Stimulated activated naive CD4-positive, alpha-beta T cell (primary cell): ENCODE measurements at regions not wholly inside any gene's neighbourhood (a gene's known extent, or its start where the extent isn't known, plus 50 kb on each side); places are given as distances from the start of the nearest gene placed in this dataset.

ENCODE experiments used
- DNase-seq, 6 experiments: peaks; one replicate each; lab custom pipeline; 2025; lab: John Stamatoyannopoulos, UW

DNA sequence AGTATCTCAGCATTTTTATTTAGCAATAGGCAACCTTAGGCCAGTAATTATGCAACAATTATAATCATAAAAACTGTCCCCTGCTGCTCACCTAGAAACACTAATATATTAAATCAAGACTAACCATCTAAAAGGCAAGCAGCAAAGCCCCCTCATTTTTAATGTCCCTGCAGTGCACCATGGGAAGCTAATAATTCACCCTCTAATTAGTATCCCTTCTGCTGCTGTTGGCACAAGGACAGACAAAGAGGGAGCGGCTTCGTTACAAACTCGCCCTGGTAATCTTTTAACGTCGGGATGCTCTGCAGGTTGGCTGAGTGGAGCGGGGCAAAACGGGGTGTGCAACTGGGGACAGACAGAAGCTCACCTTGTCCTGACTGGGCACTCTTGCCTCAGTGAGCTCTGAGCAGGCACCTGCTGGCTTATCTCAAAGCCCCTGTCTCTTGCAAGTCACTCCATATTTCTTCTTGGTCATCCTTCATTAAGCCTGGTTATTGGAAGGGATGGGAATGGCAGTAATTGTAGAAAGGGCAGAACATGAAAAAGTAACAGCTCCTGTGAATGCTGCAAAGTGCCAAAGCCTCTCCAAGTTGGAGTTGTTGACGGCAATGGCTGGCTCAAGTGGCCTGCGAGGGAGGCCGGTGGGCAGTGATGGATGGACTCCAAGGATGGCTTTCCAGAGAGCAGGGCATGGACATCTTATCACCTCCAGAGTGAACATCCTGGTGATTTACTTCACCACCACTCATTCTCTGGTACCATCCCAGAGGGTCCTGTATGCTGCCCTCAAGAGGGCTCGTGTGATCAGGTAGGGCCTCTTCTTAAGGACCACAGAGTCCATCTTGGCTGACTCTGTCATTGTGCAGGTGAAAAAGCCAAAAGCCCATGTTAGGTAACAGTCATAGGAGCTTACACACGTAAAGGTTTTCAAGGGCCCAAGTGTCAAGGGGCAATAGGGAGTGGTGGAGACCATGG is 219.6 kb upstream of the N4BP1 start:
- no peak for DNase-seq

DNA sequence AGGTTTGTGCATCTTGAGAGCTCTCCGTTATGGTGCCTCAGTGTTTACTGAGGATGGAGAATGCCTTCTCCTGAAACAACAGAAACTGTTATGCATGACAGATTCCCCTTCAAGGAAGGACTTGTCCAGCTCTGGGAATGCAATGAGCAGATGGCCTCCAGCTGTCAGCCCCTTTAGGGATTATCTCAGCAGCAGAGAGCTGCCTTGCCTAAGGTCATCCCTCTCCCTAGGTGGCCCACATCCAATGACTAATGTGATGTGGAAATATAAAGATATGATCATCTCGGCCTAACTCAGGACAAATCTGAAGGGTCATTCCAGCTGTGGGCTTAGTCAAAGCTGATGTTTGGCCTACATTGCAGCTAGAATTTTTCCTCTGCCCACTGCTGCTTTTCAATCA is 214.3 kb upstream of the N4BP1 start:
- no peak for DNase-seq

DNA sequence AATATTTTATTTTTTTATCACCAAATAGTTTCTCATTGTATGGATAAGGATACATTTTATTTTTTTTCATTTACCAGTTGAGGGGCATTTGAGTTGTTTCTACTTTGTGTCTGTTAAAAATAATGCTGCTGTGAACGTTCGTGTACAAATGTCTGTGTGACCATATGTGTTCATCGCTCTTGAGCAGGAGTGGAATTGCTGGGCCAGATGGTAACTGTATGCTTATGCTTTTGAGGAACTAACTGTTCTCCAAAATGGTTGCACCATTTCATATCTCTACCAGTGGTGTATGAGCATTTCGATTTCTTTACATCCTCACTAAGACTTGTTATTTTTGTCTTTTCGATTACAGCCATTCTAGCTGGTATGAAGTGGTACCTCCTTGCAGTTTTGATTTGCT is 212.5 kb upstream of the N4BP1 start:
- DNase-seq, result no peak

DNA sequence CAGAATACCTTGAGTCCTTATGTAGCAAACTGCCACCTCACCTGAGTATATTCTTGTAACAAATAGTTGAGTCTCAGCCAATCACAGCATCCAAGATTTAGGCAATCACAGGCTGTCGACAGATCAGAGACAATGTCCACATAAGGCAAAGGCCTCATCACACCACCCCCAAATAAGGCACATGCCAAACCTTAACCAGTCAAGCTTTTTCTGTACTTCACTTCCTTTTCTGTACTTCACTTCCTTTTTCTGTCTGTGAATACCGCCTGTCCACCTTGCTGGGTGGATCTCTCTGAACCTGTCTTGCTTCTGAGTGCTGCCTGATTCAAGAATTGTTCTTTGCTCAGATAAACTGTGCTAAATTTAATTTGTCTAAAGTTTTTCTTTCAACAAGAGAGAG is 210.4 kb upstream of the N4BP1 start:
- DNase-seq, result no peak

DNA sequence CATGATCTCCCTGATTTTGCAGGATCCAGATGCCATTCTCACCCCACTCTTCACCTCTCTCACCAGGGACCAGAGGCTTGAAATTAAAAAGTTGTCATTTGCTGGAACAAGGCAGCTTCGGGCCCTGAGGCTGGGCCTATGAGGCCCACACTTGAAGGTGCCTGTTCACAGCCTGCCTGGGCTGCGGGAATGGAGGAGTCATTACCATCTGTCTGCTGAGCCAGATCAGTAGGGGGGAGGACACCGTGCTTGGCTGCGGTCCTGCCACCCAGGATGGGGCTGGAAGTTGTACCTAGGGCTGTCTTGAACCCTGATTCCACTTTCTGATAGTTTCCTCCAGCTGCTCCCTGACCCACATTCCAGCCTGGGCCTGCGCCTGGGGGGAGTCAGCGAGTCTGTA is 208.3 kb upstream of the N4BP1 start:
- DNase-seq, result no peak

DNA sequence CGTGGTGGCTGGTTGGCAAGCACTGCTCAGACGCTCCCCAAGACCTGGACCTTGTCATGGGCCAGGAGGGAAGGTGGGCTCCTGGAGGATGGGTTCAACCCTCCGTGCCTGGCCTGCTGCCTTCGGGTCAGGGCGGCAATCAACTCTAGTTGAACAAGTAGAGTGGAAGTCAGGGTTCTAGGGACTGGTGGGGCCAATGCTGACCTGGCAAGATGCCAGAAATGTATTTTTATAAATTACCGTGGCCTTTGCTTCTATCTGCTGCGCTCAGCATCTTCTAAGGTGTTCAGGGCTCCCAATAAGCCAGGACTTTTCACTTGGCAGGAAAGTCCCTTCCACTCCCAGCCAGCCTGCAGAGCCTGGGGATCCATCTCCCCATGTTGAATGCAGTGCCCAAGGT is 207.1 kb upstream of the N4BP1 start:
- DNase-seq, result no peak

DNA sequence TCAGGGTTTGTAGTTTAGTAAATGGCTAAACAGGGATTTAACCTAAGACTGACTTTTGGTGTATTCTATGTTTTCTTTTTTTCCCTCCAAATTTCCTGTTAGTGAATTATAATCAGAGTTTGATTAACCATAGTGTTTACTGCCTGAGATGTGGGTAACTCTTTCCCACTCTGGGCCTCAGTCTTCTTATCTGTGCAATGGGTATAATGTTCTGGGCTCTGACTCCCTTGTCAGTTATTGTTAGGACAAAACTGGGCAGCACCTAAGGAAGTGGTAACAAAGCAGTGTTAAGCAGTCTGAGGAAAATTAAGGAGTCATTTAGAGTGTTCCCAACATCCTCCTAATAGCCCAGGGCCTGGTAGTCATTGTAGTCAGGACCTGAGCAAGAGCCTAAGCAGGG is 206.4 kb upstream of the N4BP1 start:
- DNase-seq, result no peak

DNA sequence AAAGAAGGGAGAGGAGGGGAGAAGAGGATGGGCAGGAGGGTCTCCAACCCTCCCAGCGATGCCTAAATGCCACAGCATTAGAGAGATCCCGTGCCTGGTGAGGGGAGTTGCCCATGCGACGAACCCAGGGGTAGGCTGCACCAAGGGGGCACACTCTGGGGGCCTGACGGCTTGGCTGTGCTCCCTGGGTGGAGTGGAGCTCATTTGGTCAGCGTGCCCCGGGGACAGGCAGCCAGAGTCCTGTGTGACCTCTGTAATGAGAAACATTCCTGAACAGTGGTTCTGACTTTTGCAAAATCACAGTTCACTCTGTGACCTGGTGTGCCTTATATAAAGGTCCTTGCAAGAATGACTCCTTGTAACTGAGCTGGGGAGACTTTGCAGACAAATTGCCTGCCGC is 205.0 kb upstream of the N4BP1 start:
- DNase-seq, result no peak

DNA sequence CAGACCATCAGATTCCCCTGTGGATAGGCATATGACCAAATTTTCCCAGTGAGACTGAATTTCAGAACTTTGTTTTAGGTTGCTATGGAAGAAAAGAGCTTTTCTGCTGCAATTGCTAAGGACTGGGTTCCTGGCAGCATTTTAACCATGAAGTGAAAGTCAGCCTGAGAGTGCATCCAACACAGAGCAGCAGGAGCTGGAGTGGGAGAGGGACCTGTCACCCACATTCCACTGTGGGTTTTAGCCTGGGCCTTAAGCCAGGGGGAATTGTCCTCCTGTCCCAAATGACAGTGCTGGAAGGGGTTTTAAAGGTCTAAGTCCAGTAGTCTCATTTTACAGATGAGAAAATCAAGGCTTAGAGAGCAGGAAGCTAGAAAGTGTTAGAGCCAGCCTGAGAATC is 203.5 kb upstream of the N4BP1 start:
- no peak for DNase-seq

DNA sequence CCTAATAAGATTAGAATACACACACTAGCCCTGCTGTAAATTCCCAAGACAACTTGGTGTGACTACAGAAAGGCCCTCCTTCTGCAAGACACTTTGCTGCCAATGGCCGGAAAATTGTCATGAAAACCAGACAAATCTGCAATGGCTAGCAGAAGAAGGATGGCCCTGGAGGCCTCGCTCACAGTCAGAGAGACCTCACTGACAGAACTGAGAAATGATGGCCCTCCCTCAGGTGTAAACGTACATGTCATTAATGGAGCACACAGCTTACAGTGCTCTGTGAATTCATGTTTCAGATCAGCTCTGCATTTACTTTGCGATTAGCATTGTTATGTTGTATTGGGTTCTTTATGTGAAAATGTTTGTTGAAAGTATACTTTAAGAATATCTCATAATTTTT is 202.9 kb upstream of the N4BP1 start:
- DNase-seq, result no peak

DNA sequence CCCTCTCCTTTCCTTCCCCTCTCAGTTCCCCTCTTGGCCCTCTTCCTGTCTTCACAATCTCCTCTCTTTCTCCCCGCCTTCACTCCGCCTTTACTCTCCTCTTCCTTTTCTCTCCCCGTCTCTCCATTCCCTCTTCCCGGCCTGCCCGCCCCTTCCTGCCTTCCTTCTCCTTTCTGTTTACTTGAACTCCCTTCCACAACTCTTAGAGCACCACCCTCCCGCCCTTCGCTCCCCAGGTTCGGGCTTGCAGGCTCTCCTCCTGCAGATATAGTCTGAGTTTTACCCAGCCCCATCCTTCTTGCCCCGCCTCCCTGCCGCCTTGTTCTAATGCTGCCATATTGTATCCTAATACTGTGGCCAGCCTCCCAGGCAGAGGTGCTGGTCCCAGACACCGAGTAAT is 201.5 kb upstream of the N4BP1 start:
- DNase-seq, result no peak

DNA sequence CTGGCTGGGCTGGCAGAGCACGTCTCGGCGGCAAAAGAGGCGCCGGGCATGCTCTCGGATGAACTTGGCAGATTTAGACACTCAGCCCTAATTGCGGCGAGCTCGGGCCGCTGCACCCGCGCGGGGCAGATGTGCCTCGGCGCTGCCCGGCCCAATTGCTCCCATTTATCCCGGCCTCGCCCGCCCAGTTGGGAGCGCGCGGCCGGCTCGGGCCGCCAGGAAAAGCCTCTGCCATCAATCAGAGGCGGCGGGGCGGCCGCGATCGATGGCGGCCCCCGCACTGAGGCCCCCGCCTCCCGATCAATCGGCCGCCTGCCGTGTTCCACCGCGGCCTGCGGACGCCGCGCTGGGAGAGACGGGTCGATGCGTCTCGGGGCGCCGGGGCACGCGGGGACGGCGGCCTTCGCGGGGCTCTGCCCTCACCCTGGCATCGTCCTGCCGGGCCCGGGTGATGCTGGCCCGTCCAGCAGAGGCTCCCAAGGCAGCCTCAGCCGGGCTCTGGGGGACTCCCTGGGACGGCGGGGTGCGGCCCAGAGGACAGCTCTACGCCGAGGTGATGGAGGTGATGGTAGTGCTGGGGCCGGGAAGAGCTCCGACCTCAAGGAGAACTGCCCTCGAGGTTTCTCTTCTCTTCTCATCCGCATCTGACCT is 200.9 kb upstream of the N4BP1 start:
- no peak for DNase-seq

DNA sequence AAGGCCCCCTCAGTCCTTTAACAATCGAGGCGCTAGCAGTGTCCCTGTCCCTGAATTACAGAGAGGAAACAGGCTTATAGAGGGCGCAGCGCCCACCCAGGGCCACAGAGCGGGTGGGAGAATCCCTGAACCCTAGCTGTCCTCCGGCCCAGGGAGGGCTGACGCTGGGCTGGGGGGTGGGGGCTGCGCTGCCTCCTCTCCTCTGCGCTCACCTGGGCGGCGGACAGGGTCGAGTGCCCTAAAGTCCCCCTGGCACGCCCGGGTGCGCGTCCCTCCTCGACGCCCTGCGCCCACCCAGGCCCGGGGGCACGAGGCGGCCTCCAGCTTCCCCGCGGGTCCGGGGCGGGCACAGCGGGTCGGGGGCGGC is 200.4 kb upstream of the N4BP1 start:
- DNase-seq, result no peak

DNA sequence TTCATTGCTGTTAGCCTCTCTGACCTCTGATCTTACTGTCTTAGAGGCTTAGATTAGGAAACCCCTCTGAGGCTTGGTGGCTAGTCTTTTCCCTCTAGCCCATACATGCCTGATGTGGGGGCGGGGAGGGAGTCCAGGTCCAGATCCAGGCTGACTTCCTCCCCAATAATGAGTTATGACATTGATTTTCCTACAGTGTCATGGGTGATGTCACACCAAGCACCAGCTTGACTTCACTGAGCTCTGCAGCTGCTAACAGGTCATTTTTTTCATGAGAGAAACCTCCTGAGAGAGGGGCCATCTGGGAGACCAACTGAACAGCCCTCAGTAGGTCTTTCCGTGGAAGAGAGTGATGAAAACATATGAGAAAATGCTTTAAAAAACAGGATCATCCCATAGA is 180.2 kb upstream of the N4BP1 start:
- no peak for DNase-seq

DNA sequence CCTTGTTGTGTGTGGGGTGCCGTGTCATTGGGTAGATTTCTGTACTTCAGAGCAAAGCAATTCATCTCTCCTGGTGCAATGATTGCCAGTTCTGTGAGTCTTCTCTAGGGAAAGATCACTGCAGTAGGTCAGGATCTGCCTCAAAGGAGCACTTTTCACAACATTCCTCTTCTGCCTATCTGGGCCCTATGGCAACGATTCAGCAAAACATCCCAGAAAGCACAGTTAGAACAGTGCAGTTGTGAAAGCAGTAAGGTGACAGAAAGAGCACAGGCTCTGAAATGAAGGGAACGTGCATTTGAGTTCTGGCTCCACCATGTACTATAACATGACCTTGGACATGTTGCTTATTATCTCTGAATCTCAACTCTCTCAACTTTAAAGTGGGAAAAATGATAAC is 178.5 kb upstream of the N4BP1 start:
- DNase-seq, result no peak

DNA sequence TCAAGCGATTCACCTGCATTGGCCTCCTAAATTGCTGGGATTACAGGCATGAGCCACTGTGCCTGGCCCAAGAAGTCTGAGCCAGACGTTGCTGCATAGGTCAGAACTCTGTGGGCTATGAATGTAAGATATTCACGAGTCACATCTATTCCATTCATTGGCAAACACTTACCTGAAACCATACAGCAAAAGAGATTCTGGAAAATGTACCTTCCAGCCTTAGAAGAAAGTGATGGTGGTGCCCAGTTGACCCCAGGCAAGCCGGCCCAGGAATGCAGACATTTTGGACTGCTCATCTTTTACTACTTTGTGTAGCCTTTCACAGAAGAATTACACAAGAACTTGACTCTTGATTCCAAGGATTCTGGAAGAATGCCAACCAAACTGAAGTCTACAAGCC is 135.6 kb upstream of the N4BP1 start:
- DNase-seq, result no peak

DNA sequence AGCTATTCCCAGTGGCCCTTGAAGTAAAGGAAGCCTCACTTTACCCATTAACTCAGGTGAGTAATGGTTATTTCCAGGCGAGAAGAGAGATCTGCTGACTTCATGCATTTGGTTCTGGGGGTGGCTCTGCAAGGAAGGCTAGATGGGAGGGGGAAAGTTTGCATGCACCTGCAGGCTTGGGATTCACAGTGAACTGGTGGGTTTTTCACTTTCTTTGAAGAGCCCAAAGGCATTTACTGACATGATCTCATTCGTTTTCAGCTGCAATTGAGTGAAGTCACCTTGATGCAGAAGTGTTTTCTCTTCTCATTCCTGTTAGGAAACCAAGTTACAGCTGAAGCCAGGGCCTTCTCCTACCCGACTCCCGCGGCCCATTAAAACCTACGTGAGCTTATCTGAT is 131.0 kb upstream of the N4BP1 start:
- no peak for DNase-seq

DNA sequence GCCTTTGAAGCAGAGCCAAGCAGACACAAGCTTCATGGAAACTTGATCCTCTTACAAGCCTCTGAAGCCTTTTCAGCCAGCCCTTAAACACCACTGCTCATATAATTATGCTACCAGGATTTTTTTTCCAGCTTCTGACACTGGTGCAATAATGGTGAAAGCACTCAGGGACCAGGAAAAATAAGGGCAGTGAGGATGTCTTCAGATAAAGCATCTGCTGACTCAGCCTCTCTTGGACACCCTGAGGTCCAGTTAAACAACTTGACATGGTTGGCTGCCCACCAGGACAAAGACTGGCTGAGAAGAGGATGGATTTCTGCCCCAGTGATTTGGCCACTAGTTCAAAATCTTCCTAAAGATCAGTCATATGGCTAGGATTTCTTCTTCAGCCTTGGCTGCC is 124.2 kb upstream of the N4BP1 start:
- no peak for DNase-seq

DNA sequence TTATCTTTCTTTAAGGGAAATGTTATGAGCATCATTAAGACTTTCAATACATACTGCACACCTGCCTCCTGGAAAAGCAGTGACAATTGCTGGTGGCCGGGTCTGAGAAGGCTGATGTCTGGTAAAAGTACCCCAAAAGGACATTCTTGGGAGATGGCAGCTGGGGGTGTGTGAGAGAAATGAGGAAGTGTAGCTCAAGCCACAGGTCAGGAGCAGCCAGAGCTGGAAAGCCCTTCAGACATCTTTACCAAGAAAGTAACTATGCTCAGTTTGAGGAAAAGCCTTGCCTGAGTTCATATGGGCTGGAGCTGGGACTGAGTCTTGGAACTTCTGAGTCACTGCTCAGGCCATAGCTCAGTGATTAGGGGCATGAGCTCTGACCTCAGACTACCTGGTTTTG is 94.7 kb upstream of the N4BP1 start:
- no peak for DNase-seq

DNA sequence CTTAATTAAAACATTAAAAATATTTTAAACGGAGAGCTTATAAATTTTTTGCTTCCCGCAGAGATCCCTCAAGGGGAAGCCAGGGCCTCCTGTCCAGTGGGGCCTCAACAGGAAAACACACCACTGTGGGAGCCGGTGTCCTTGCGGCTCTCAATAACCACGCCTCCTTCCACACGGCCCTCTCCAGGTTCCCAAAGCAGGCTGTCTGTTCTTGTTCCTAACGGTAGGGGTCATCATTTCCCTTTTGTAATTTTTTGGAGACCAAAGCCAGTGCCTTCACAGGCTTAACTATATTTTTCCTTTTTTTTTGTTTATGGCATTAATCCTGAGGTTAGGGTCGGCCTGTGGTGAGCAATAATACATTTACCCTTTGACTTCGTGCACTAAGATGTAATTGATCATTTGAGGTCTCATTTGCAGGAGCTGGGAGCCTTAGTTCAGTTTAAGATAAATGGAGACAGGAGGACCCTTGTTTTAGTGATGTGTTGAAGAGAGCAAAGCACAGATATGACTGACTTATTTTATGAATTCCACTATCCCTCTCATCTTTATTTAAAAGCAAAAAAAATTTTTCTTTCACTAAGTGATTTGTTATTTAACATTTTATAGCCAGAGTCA is 77.5 kb upstream of the N4BP1 start:
- peak in 1 of 6 experiments; percentile 3 for DNase-seq

DNA sequence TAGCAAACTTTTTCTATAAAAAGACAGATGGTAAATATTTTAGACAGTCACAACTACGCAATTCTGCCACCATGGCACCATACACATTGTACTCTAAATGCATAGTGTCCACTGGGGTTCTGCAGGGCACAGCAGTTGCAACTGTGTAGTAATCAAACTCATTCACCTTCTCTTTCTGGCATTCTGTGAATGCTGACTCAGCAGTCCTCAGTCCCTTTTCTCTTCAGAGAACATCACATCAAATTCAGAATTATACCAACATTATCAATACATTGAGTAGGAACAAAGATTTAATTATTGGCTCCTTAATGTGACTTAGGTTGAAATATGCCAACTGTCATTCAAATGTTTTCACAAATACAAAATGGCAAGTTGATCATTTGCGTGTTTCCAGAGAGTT is 74.2 kb upstream of the N4BP1 start:
- DNase-seq, result no peak

DNA sequence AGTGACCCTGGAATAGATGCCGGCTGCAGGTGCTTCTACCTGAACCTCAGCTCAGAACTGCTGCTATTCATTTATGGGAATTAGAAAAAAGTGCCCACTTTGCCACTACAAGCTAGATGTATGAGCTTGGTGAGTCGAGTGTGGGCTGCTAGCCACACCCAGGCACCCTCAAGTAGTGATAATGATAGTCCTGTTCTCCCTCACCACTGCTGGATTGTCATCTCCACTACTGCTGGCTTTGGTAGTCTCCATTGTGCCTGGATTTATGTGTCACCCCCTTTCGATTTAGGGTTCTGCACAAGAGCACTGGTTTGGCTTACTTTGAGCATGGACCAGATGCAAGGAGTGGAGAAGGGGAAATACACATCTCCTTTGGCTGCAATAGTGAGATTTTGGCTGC is 73.0 kb upstream of the N4BP1 start:
- no peak for DNase-seq

DNA sequence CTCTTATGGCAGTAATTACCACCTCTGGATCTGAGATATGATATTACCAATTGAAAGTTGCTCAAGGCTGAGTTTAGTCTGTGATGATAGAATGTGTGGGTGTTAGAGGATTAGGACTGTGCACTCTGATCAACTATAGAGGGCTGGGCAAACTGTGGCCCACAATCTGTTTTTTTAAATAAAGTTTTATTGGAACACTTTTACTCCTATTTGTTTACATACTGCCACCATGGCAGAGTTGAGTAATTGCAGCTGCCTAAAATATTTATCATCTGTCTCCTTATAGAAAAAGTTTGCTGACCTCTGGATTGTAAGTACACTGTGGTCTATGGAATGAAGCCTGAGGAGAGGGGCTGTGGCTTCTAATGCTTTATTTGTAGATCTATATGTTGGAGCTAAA is 71.5 kb upstream of the N4BP1 start:
- no peak for DNase-seq
